ENCODE measurements at regions not wholly inside any gene's neighbourhood (a gene's known extent, or its start where the extent isn't known, plus 50 kb on each side); places are given as distances from the start of the nearest gene placed in this dataset.

GRCh38 chr1:239617731-239618130, 231.4 kb downstream of the CHRM3 start:
- no peak for TF ChIP-seq POLR2A (IDR thresholded peaks at IDR 0.05)
- no peak for TF ChIP-seq CTCF (IDR thresholded peaks at IDR 0.05)

Measured in right lobe of liver (tissue), 4 donors.